Natural killer cell (primary cell): ENCODE measurements at regions not wholly inside any gene's neighbourhood (a gene's known extent, or its start where the extent isn't known, plus 50 kb on each side); places are given as distances from the start of the nearest gene placed in this dataset.

Experiments
- ATAC-seq, 3 donors: fragments of 150-1000 bp in 2 of 3; fragments of 200-7000 bp in 1 of 3; cut with Tn5 transposase; 1 replicate in 1 of 3; 2 replicates in 2 of 3; pipeline ENCODE4 v1.10.0; 2021; ENCODE audit warnings: mild to moderate bottlenecking in 2 of 3, moderate library complexity in 2 of 3
- DNase-seq, 2 donors: peaks; one replicate each; pipeline versions ENCODE4 v3.0.0 to v3.0.0-alpha.2; 2013 to 2021; ENCODE audit warnings: mixed read lengths in 1 of 2
- H3K27ac ChIP-seq: one replicate; pipeline ENCODE4 v1.5.1; 2013; ENCODE audit warnings: mild to moderate bottlenecking, low read length
- H3K27me3 ChIP-seq: one replicate; pipeline ENCODE4 v1.6.1; 2013; ENCODE audit warnings: low read length; ENCODE audit not compliant: control insufficient read depth, insufficient read depth
- H3K36me3 ChIP-seq: one replicate; pipeline ENCODE4 v1.6.1; 2013; ENCODE audit warnings: low read length; ENCODE audit not compliant: control insufficient read depth, insufficient read depth
- H3K4me1 ChIP-seq: one replicate; pipeline ENCODE4 v1.6.1; 2013; ENCODE audit warnings: low read length; ENCODE audit not compliant: control insufficient read depth, insufficient read depth
- H3K4me3 ChIP-seq: one replicate; pipeline ENCODE4 v1.5.1; 2013; ENCODE audit warnings: low read length
- H3K9me3 ChIP-seq: one replicate; pipeline ENCODE4 v1.6.1; 2013; ENCODE audit warnings: low read length; ENCODE audit not compliant: control insufficient read depth, insufficient read depth
- H3K27ac Mint-ChIP-seq, 2 donors: one replicate each; pipeline ENCODE4 v1.8.0; 2022; ENCODE audit warnings: mild to moderate bottlenecking in 2 of 2, mixed read lengths in 2 of 2, moderate library complexity in 1 of 2
- H3K27me3 Mint-ChIP-seq, 2 donors: one replicate each; pipeline ENCODE4 v1.8.0; 2022; ENCODE audit warnings: low read depth in 2 of 2, mixed read lengths in 2 of 2
- H3K36me3 Mint-ChIP-seq: one replicate; pipeline ENCODE4 v1.8.0; 2022; ENCODE audit warnings: mixed read lengths
- H3K4me1 Mint-ChIP-seq, 2 donors: one replicate each; pipeline ENCODE4 v1.8.0; 2022; ENCODE audit warnings: mixed read lengths in 2 of 2
- H3K4me3 Mint-ChIP-seq: one replicate; pipeline ENCODE4 v1.8.0; 2022; ENCODE audit warnings: mild to moderate bottlenecking, moderate library complexity, mixed read lengths
- H3K9me3 Mint-ChIP-seq, 2 donors: one replicate each; pipeline ENCODE4 v1.8.0; 2022; ENCODE audit warnings: mixed read lengths in 2 of 2
- CTCF ChIP-seq: fragments of 200-600 bp; IDR thresholded peaks from one replicate; pipeline ENCODE4 v1.8.0; 2022; ENCODE audit warnings: antibody characterized with exemption
- WGBS: methylation state at CpG from one replicate; pipeline ENCODE4 v1.1.7; 2013; ENCODE audit warnings: missing lambda C conversion rate; ENCODE audit not compliant: insufficient coverage; 5-methylcytosine and 5-hydroxymethylcytosine counted together
- intact Hi-C: fragments of 100-400 bp; cut with micrococcal nuclease; formaldehyde crosslinking; loops from one replicate; pipeline ENCODE4 v1.14.2; 2022

GRCh38 chr5:5046680-5047502, 93.2 kb upstream of the ADAMTS16 start:
- Histone ChIP-seq H3K27ac (no peak overlapping the region), H3K27me3 (no peaks in the 10 kb centered on the region), H3K9me3 (no peaks in the 10 kb centered on the region), H3K4me1 (no peaks in the 10 kb centered on the region), H3K4me3 (no peak overlapping the region), H3K36me3 (no peaks in the 10 kb centered on the region)
- ATAC-seq (no peak), DNase-seq (no peak)
- peaks cover 6 to 7% of the 10 kb centered on the region in 2 donors for H3K9me3 Mint-ChIP-seq
- H3K36me3 Mint-ChIP-seq: no peaks in the 10 kb centered on the region
- no peak for TF ChIP-seq CTCF
- H3K27ac Mint-ChIP-seq: no peak overlapping the region
- H3K27me3 Mint-ChIP-seq: no peaks in the 10 kb centered on the region
- intact Hi-C loops: no loop called here
- H3K4me3 Mint-ChIP-seq: no peak overlapping the region
- 81% methylated on average over 6 of the region's 6 CpGs for WGBS
- no peaks in the 10 kb centered on the region for H3K4me1 Mint-ChIP-seq

GRCh38 chr5:5050801-5051200, 89.3 kb upstream of the ADAMTS16 start:
- H3K27ac Mint-ChIP-seq: no peak overlapping the region
- intact Hi-C loops: no loop called here
- no peaks in the 10 kb centered on the region for H3K27me3 Mint-ChIP-seq
- WGBS: 30% methylated on average over 3 of the region's 3 CpGs
- no peaks in the 10 kb centered on the region for H3K4me1 Mint-ChIP-seq
- H3K4me3 Mint-ChIP-seq: no peak overlapping the region
- DNase-seq (no peak), ATAC-seq (no peak)
- Histone ChIP-seq H3K4me3 (no peak overlapping the region), H3K36me3 (no peaks in the 10 kb centered on the region), H3K9me3 (no peaks in the 10 kb centered on the region), H3K4me1 (no peaks in the 10 kb centered on the region), H3K27me3 (no peaks in the 10 kb centered on the region), H3K27ac (no peak overlapping the region)
- no peak for TF ChIP-seq CTCF
- H3K36me3 Mint-ChIP-seq: no peaks in the 10 kb centered on the region
- peaks cover 2 to 5% of the 10 kb centered on the region in 2 donors for H3K9me3 Mint-ChIP-seq

GRCh38 chr5:5055712-5056111, 84.4 kb upstream of the ADAMTS16 start:
- H3K9me3 ChIP-seq: no peaks in the 10 kb centered on the region
- no CpG with 5 or more reads among the region's 1 CpG for WGBS
- no peaks in the 10 kb centered on the region for H3K36me3 ChIP-seq
- intact Hi-C loops: no loop called here
- Mint-ChIP-seq H3K4me1 (no peaks in the 10 kb centered on the region), H3K4me3 (no peak overlapping the region), H3K36me3 (no peaks in the 10 kb centered on the region), H3K27me3 (no peaks in the 10 kb centered on the region), H3K9me3 (peaks cover 3 to 9% of the 10 kb centered on the region in 2 donors), H3K27ac (no peak overlapping the region)
- H3K4me1 ChIP-seq: no peaks in the 10 kb centered on the region
- DNase-seq: no peak
- no peak overlapping the region for H3K27ac ChIP-seq
- H3K4me3 ChIP-seq: no peak overlapping the region
- ATAC-seq: no peak
- H3K27me3 ChIP-seq: no peaks in the 10 kb centered on the region
- no peak for TF ChIP-seq CTCF

- peaks cover 3 to 12% of the 10 kb centered on the region in 2 donors for H3K9me3 Mint-ChIP-seq
- TF ChIP-seq CTCF: no peak
- 88% methylated on average over 12 of the region's 12 CpGs for WGBS
- intact Hi-C loops: no loop called here
- no peak overlapping the region for H3K4me3 Mint-ChIP-seq
- H3K9me3 ChIP-seq: no peaks in the 10 kb centered on the region
- ATAC-seq (no peak), DNase-seq (no peak)
- H3K4me1 Mint-ChIP-seq: no peaks in the 10 kb centered on the region
- no peaks in the 10 kb centered on the region for H3K27me3 Mint-ChIP-seq
- H3K36me3 ChIP-seq: no peaks in the 10 kb centered on the region
- no peaks in the 10 kb centered on the region for H3K36me3 Mint-ChIP-seq
- H3K27ac Mint-ChIP-seq: no peak overlapping the region
- H3K4me3 ChIP-seq: no peak overlapping the region
- no peaks in the 10 kb centered on the region for H3K27me3 ChIP-seq
- no peak overlapping the region for H3K27ac ChIP-seq
- H3K4me1 ChIP-seq: no peaks in the 10 kb centered on the region
Observed at GRCh38 chr5:5061836-5062235, 78.3 kb upstream of the ADAMTS16 start.
